ENCODE measurements at regions not wholly inside any gene's neighbourhood (a gene's known extent, or its start where the extent isn't known, plus 50 kb on each side); places are given as distances from the start of the nearest gene placed in this dataset.

DNA sequence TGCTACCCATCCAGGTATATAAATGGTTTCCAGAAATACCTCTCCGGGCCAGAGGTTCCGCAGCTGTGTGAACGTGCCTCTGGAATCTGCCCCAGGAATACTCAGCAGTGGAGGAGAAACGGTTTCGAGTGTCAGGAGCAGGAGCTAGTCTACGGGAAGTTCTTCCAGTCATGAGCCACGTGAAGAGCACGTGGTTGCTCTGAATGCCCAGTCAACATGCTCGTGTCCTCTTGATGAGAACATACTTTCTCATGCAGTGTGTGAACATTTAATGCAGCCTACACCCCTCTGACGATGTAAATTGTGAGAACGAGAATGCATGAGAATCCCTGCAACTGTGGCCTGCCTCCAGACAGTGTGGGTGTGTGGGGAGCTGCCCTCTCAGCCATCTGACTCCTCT lies 277.0 kb upstream of the SHH start:
- no peak for DNase-seq (ENCODE audit: extremely low spot score)
- no peak for TF ChIP-seq FOXM1 (IDR thresholded peaks at IDR 0.05; ENCODE audit: borderline replicate concordance)
- ChIA-PET POLR2A (no interaction called here), CTCF (no interaction called here)

DNA sequence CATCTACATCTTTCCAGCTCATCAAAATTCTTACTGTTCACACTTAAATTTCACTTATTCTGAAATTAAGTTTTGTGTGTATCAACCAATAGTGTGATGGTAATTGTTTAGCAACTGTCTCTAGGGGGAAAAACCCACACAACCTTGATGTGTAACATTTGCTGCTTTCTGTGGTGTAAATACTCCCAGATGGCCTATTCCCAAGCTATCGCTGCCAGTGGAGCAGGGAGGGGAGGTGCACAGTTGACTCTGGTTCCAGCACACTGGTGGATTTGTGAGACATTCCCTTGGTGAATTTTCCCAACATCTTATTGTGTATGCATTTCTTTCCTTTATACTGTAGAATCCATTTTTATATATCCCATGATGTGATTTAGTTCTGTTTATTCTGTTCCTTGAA lies 275.9 kb upstream of the SHH start:
- ChIA-PET CTCF (no interaction called here), POLR2A (no interaction called here)
- no peak for DNase-seq (ENCODE audit: extremely low spot score)
- no peak for TF ChIP-seq SP1 (IDR thresholded peaks at IDR 0.05)
- TF ChIP-seq HDGF (IDR thresholded peaks at IDR 0.05; ENCODE audit: borderline replicate concordance): no peak
- no peak for TF ChIP-seq BHLHE40 (IDR thresholded peaks at IDR 0.05; ENCODE audit: borderline replicate concordance)
- TF ChIP-seq FOXK2 (IDR thresholded peaks at IDR 0.05): no peak
- TF ChIP-seq NFRKB (IDR thresholded peaks at IDR 0.05): no peak
- TF ChIP-seq TARDBP (IDR thresholded peaks at IDR 0.05): no peak
- TF ChIP-seq LEF1 (IDR thresholded peaks at IDR 0.05; ENCODE audit: borderline replicate concordance): no peak
- no peak for TF ChIP-seq CTBP1 (IDR thresholded peaks at IDR 0.05; ENCODE audit: borderline replicate concordance)
- TF ChIP-seq FOXA1 (IDR thresholded peaks at IDR 0.05): no peak
- no peak for TF ChIP-seq SUZ12 (IDR thresholded peaks at IDR 0.05)
- no peak for TF ChIP-seq FOXM1 (IDR thresholded peaks at IDR 0.05; ENCODE audit: borderline replicate concordance)
- no peak for TF ChIP-seq ZNF384 (IDR thresholded peaks at IDR 0.05)
- TF ChIP-seq ARNT (IDR thresholded peaks at IDR 0.05): no peak
- no peak for TF ChIP-seq L3MBTL2 (conservative IDR thresholded peaks at IDR 0.05)
- no peak for TF ChIP-seq ELF4 (IDR thresholded peaks at IDR 0.05)
- TF ChIP-seq PKNOX1 (IDR thresholded peaks at IDR 0.05): no peak

- CTCF ChIA-PET: no interaction called here
- POLR2A ChIA-PET: no interaction called here
- no peak for DNase-seq (ENCODE audit: extremely low spot score)
- no peak for TF ChIP-seq LEF1 (IDR thresholded peaks at IDR 0.05; ENCODE audit: borderline replicate concordance)
- TF ChIP-seq ARNT (IDR thresholded peaks at IDR 0.05): no peak
- TF ChIP-seq BHLHE40 (IDR thresholded peaks at IDR 0.05; ENCODE audit: borderline replicate concordance): no peak
- no peak for TF ChIP-seq SP1 (IDR thresholded peaks at IDR 0.05)
- peak; percentile 45 for TF ChIP-seq PKNOX1 (IDR thresholded peaks at IDR 0.05)
- no peak for TF ChIP-seq CTBP1 (IDR thresholded peaks at IDR 0.05; ENCODE audit: borderline replicate concordance)
- no peak for TF ChIP-seq L3MBTL2 (conservative IDR thresholded peaks at IDR 0.05)
- no peak for TF ChIP-seq FOXM1 (IDR thresholded peaks at IDR 0.05; ENCODE audit: borderline replicate concordance)
Measured at GRCh38 chr7:156082048-156083040, 270.1 kb upstream of the SHH start.

DNA sequence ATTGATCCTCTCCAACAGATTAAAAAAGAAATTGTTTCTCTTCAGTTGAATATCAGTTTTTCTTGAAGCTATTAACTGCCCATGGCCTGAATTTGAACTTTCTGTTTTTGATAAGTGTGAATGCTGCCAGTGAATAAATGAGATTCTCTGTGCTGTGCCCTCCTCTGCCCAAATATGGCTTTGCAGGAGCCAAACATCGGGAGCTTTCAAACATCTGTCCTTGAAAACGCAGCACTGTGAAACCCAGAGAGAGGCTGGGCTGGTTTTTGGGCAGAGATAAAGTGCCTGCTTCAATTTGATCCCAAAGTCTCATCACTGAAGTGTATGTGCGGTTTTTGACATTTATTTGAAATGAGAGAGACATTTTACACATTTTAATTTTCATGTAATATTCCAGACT lies 268.3 kb upstream of the SHH start:
- ChIA-PET POLR2A (no interaction called here), CTCF (no interaction called here)
- TF ChIP-seq FOXA1 (IDR thresholded peaks at IDR 0.05): no peak
- no peak for TF ChIP-seq FOXM1 (IDR thresholded peaks at IDR 0.05; ENCODE audit: borderline replicate concordance)
- TF ChIP-seq LEF1 (IDR thresholded peaks at IDR 0.05; ENCODE audit: borderline replicate concordance): no peak
- TF ChIP-seq ARNT (IDR thresholded peaks at IDR 0.05): no peak
- TF ChIP-seq ZNF384 (IDR thresholded peaks at IDR 0.05): no peak
- no peak for DNase-seq (ENCODE audit: extremely low spot score)

DNA sequence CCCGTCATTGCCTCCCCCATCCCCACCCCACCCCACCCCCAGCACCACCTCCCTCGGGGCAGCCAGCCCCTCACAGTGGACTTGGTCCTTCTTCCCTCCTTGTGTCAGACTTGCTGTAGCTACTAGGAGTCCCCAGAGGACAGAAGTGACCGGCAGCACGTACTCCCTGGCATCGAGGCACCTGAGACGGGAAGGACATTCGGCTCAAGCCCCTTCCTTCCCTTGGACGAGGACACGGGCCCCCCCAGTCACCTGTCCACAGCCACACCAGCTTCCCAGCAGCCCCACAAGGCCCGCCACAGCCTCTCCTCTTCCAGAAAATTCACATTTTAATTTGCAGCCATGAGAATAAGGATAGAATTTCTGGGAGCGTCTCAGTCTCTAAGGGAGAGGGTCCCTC lies 267.8 kb upstream of the SHH start:
- ChIA-PET POLR2A (no interaction called here), CTCF (no interaction called here)
- DNase-seq (ENCODE audit: extremely low spot score): no peak
- TF ChIP-seq HDGF (IDR thresholded peaks at IDR 0.05; ENCODE audit: borderline replicate concordance): no peak
- TF ChIP-seq ARNT (IDR thresholded peaks at IDR 0.05): no peak
- no peak for TF ChIP-seq FOXK2 (IDR thresholded peaks at IDR 0.05)
- no peak for TF ChIP-seq ZNF384 (IDR thresholded peaks at IDR 0.05)
- TF ChIP-seq FOXM1 (IDR thresholded peaks at IDR 0.05; ENCODE audit: borderline replicate concordance): no peak
- TF ChIP-seq NFRKB (IDR thresholded peaks at IDR 0.05): no peak
- TF ChIP-seq ELF4 (IDR thresholded peaks at IDR 0.05): no peak
- TF ChIP-seq TARDBP (IDR thresholded peaks at IDR 0.05): no peak
- TF ChIP-seq FOXA1 (IDR thresholded peaks at IDR 0.05): no peak
- TF ChIP-seq CTBP1 (IDR thresholded peaks at IDR 0.05; ENCODE audit: borderline replicate concordance): no peak

GRCh38 chr7:156079156-156079555 lies 266.9 kb upstream of the SHH start:
- POLR2A ChIA-PET: no interaction called here
- no peak for TF ChIP-seq FOXK2 (IDR thresholded peaks at IDR 0.05)
- TF ChIP-seq PKNOX1 (IDR thresholded peaks at IDR 0.05): no peak
- no peak for TF ChIP-seq ELF4 (IDR thresholded peaks at IDR 0.05)
- TF ChIP-seq SUZ12 (IDR thresholded peaks at IDR 0.05): no peak
- no peak for TF ChIP-seq LEF1 (IDR thresholded peaks at IDR 0.05; ENCODE audit: borderline replicate concordance)
- TF ChIP-seq NFRKB (IDR thresholded peaks at IDR 0.05): no peak
- no peak for TF ChIP-seq SP1 (IDR thresholded peaks at IDR 0.05)
- no peak for TF ChIP-seq L3MBTL2 (conservative IDR thresholded peaks at IDR 0.05)
- no peak for TF ChIP-seq FOXA1 (IDR thresholded peaks at IDR 0.05)
- TF ChIP-seq ARNT (IDR thresholded peaks at IDR 0.05): no peak
- no peak for DNase-seq (ENCODE audit: extremely low spot score)
- CTCF ChIA-PET: no interaction called here
